ENCODE measurements at regions not wholly inside any gene's neighbourhood (a gene's known extent, or its start where the extent isn't known, plus 50 kb on each side); places are given as distances from the start of the nearest gene placed in this dataset.

- TF ChIP-seq CTCF (conservative IDR thresholded peaks at IDR 0.05; ENCODE audit: low read length) (no peak), EZH2phosphoT487 (IDR thresholded peaks at IDR 0.05; ENCODE audit: borderline replicate concordance) (no peak)
Observed at GRCh38 chr9:81231011-81231410, 458.3 kb downstream of the TLE1 start.

All from Loucy (cell line).